22Rv1 (cell line): ENCODE measurements at regions not wholly inside any gene's neighbourhood (a gene's known extent, or its start where the extent isn't known, plus 50 kb on each side); places are given as distances from the start of the nearest gene placed in this dataset.

Source experiments
- H3K27ac ChIP-seq: fragments of 450-650 bp; 2 replicates; pipeline ENCODE4 v1.5.1; 2017
- ZFX ChIP-seq: fragments of 450-650 bp; IDR thresholded peaks from 2 replicates; pipeline ENCODE4 v1.6.1; 2017; ENCODE audit warnings: antibody characterized with exemption, borderline replicate concordance
- TF ChIP-seq, protein P1 (sequence below): fragments of 450-650 bp; IDR thresholded peaks from 2 replicates; pipeline ENCODE4 v1.5.1; 2017; ENCODE audit warnings: mild to moderate bottlenecking

GRCh38 chr6:40295251-40295950, 291.8 kb downstream of the LRFN2 start:
- no peak overlapping the region for H3K27ac ChIP-seq
- TF ChIP-seq, protein P1, sequence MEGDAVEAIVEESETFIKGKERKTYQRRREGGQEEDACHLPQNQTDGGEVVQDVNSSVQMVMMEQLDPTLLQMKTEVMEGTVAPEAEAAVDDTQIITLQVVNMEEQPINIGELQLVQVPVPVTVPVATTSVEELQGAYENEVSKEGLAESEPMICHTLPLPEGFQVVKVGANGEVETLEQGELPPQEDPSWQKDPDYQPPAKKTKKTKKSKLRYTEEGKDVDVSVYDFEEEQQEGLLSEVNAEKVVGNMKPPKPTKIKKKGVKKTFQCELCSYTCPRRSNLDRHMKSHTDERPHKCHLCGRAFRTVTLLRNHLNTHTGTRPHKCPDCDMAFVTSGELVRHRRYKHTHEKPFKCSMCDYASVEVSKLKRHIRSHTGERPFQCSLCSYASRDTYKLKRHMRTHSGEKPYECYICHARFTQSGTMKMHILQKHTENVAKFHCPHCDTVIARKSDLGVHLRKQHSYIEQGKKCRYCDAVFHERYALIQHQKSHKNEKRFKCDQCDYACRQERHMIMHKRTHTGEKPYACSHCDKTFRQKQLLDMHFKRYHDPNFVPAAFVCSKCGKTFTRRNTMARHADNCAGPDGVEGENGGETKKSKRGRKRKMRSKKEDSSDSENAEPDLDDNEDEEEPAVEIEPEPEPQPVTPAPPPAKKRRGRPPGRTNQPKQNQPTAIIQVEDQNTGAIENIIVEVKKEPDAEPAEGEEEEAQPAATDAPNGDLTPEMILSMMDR, result no peak
- no peak for TF ChIP-seq ZFX

GRCh38 chr6:40293460-40294185, 293.5 kb downstream of the LRFN2 start:
- TF ChIP-seq, protein P1, result no peak
- no peak for TF ChIP-seq ZFX
- H3K27ac ChIP-seq, result no peak overlapping the region

DNA sequence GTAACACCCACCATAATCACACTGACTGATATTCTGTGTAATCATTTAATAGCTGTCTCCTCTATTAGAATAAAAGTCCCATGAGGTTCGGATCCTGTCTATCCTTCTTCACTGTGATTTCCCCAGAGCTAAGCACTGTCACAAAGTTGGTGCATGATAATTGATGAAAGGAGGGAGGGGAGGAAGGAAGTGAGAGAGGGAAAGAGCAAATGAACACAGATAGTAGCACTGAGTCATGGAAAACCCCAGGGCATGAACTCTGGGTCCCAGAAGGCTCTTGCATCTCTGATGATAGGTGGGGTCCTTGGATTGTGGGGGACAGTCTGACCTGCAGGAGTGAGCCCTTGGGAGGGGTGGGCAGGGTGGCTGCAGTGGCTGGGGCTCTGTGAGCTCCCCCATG, 294.1 kb downstream of the LRFN2 start:
- TF ChIP-seq, protein P1, result no peak
- no peak for TF ChIP-seq ZFX
- no peak overlapping the region for H3K27ac ChIP-seq

GRCh38 chr6:40290816-40291215, 296.3 kb downstream of the LRFN2 start:
- no peak overlapping the region for H3K27ac ChIP-seq
- no peak for TF ChIP-seq ZFX
- TF ChIP-seq, protein P1, result no peak

DNA sequence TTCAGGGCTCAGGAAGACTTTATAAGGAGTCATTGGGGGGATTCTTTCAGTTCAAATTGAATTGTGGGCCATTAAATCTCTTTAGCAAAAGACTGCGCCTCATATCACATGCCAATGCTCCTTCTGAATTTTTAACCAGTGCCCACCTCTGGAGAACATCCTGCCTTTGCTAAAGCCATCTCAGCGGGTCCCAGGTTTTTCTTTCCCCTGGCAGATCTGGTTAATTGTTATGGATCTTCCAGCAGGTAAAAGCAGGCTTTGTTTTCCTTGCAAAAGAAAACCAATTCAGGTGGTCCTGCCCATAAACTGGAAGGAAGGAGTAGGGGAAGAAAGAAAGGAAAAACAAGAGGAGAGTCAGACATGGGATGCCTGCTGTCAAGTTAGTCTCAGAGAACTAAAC, 298.2 kb downstream of the LRFN2 start:
- H3K27ac ChIP-seq, result no peak overlapping the region
- no peak for TF ChIP-seq ZFX
- TF ChIP-seq, protein P1, result no peak

DNA sequence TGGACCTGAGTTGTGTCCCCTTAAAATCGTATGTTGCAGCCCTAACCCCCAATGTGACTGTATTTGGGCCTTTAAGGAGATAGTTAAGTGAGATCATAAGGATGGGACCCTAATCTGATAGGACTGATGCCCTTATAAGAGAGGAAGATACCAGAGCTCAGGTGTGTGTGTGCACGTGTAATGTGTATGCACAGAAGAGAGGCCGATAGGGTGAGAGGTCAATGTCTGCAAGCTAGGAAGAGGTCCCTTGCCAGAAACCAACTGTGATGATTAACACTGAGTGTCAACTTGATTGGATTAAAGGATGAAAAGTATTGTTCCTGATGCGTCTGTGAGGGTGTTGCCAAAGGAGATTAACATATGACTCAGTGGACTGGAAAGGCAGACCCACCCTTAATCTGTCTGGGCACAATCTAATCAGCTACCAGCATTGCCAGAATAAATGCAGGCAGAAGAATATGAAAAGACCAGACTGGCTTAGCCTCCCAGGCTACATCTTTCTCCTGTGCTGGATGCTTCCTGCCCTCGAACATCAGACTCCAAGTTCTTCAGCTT, 299.8 kb downstream of the LRFN2 start:
- H3K27ac ChIP-seq, result no peak overlapping the region
- TF ChIP-seq, protein P1, result no peak
- no peak for TF ChIP-seq ZFX

GRCh38 chr6:40286721-40287120, 300.4 kb downstream of the LRFN2 start:
- no peak overlapping the region for H3K27ac ChIP-seq
- no peak for TF ChIP-seq ZFX
- TF ChIP-seq, protein P1, result no peak
